Ovary (tissue), 3 donors: ENCODE measurements at regions not wholly inside any gene's neighbourhood (a gene's known extent, or its start where the extent isn't known, plus 50 kb on each side); places are given as distances from the start of the nearest gene placed in this dataset.

Source experiments
- CTCF ChIP-seq, 3 donors: fragments of 450-650 bp in 2 of 3; fragments of 200-600 bp in 1 of 3; IDR thresholded peaks; one replicate each; pipeline versions ENCODE4 v1.5.1 to v1.8.0; 2016 to 2022; ENCODE audit warnings: antibody characterized with exemption in 3 of 3, mild to moderate bottlenecking in 1 of 3
- POLR2A ChIP-seq: fragments of 450-650 bp; IDR thresholded peaks from one replicate; pipeline ENCODE4 v1.6.1; 2017; ENCODE audit warnings: antibody characterized with exemption, mild to moderate bottlenecking, moderate library complexity
- donor health status: DM: no; HTN: no; CAD: no.

- TF ChIP-seq CTCF (IDR thresholded peaks at IDR 0.05) (no peak), POLR2A (no peak)
Measured at GRCh38 chrX:16239211-16239610, 71.9 kb downstream of the MAGEB17 start.
